ENCODE measurements at regions not wholly inside any gene's neighbourhood (a gene's known extent, or its start where the extent isn't known, plus 50 kb on each side); places are given as distances from the start of the nearest gene placed in this dataset.

- no peak overlapping the region for H3K4me3 ChIP-seq
- no peaks in the 10 kb centered on the region for H3K9me3 ChIP-seq
- no peak for TF ChIP-seq POLR2AphosphoS5 (IDR thresholded peaks at IDR 0.05)
- TF ChIP-seq CTCF (IDR thresholded peaks at IDR 0.05) = no peak
- TF ChIP-seq POLR2A (IDR thresholded peaks at IDR 0.05) = no peak
- no peak overlapping the region for H3K27ac ChIP-seq
- H3K36me3 ChIP-seq = no peaks in the 10 kb centered on the region
- no peaks in the 10 kb centered on the region for H3K27me3 ChIP-seq
- no peaks in the 10 kb centered on the region for H3K4me1 ChIP-seq
- no peak for DNase-seq (ENCODE audit: low spot score in 2 of 2)
- intact Hi-C loops (cut with DNase I; ENCODE audit: low total_unique reads) = no loop called here
These were observed 225.8 kb upstream of the NCAM1 start for GRCh38 chr11:112735470-112735869.

- DNase-seq (ENCODE audit: low spot score in 2 of 2) = no peak
- H3K36me3 ChIP-seq = no peaks in the 10 kb centered on the region
- no peaks in the 10 kb centered on the region for H3K27me3 ChIP-seq
- H3K27ac ChIP-seq = no peak overlapping the region
- TF ChIP-seq CTCF (IDR thresholded peaks at IDR 0.05) (no peak), POLR2A (IDR thresholded peaks at IDR 0.05) (no peak), POLR2AphosphoS5 (IDR thresholded peaks at IDR 0.05) (no peak)
- H3K4me3 ChIP-seq = no peak overlapping the region
- H3K9me3 ChIP-seq = no peaks in the 10 kb centered on the region
- no peaks in the 10 kb centered on the region for H3K4me1 ChIP-seq
- intact Hi-C loops (cut with DNase I; ENCODE audit: low total_unique reads) = no loop called here
These were observed 217.2 kb upstream of the NCAM1 start for GRCh38 chr11:112744041-112744440.

- intact Hi-C loops (cut with DNase I; ENCODE audit: low total_unique reads) = no loop called here
- H3K36me3 ChIP-seq = no peaks in the 10 kb centered on the region
- H3K9me3 ChIP-seq = no peaks in the 10 kb centered on the region
- TF ChIP-seq POLR2AphosphoS5 (IDR thresholded peaks at IDR 0.05) = no peak
- TF ChIP-seq CTCF (IDR thresholded peaks at IDR 0.05) = no peak
- TF ChIP-seq POLR2A (IDR thresholded peaks at IDR 0.05) = no peak
- DNase-seq (ENCODE audit: low spot score in 2 of 2) = no peak
- H3K27ac ChIP-seq = no peak overlapping the region
- H3K4me3 ChIP-seq = no peak overlapping the region
- no peaks in the 10 kb centered on the region for H3K27me3 ChIP-seq
- H3K4me1 ChIP-seq = no peaks in the 10 kb centered on the region
These were observed 215.2 kb upstream of the NCAM1 start for GRCh38 chr11:112745973-112746372.

- Histone ChIP-seq H3K27ac (no peak overlapping the region), H3K9me3 (no peaks in the 10 kb centered on the region), H3K27me3 (no peaks in the 10 kb centered on the region), H3K36me3 (no peaks in the 10 kb centered on the region), H3K4me1 (no peaks in the 10 kb centered on the region), H3K4me3 (no peak overlapping the region)
- TF ChIP-seq CTCF (IDR thresholded peaks at IDR 0.05) (no peak), POLR2AphosphoS5 (IDR thresholded peaks at IDR 0.05) (no peak), POLR2A (IDR thresholded peaks at IDR 0.05) (no peak)
- intact Hi-C loops (cut with DNase I; ENCODE audit: low total_unique reads) = no loop called here
- DNase-seq (ENCODE audit: low spot score in 2 of 2) = no peak
These were observed 213.0 kb upstream of the NCAM1 start for GRCh38 chr11:112748252-112748651.

- Histone ChIP-seq H3K27me3 (no peaks in the 10 kb centered on the region), H3K27ac (no peak overlapping the region), H3K9me3 (no peaks in the 10 kb centered on the region), H3K4me1 (no peaks in the 10 kb centered on the region), H3K36me3 (no peaks in the 10 kb centered on the region), H3K4me3 (no peak overlapping the region)
- intact Hi-C loops (cut with DNase I; ENCODE audit: low total_unique reads) = no loop called here
- no peak for DNase-seq (ENCODE audit: low spot score in 2 of 2)
- TF ChIP-seq CTCF (IDR thresholded peaks at IDR 0.05) = no peak
- TF ChIP-seq POLR2AphosphoS5 (IDR thresholded peaks at IDR 0.05) = no peak
- no peak for TF ChIP-seq POLR2A (IDR thresholded peaks at IDR 0.05)
These were observed 212.3 kb upstream of the NCAM1 start for GRCh38 chr11:112748713-112749543.

Measured in breast epithelium (tissue), 4 donors.